GM12878 (cell line): ENCODE measurements at regions not wholly inside any gene's neighbourhood (a gene's known extent, or its start where the extent isn't known, plus 50 kb on each side); places are given as distances from the start of the nearest gene placed in this dataset.

Source experiments
- ATAC-seq: fragments of 200-7000 bp; cut with Tn5 transposase; 3 replicates; pipeline ENCODE4 v1.9.1; 2020; ENCODE audit warnings: mild to moderate bottlenecking, moderate library complexity
- BruUV-seq: library from RNA; stranded (reverse); fragments of 400-500 nt; replicated peaks from 2 replicates; lab custom pipeline; 2021; lab: Mats Ljungman, UMichigan
- CTCF ChIA-PET: fragments of 300-600 bp; sonication (Branson Sonifier 250); formaldehyde crosslinking; extraction: SDS; loops from one replicate; lab custom pipeline; 2021; ENCODE audit warnings: inconsistent platforms; lab: Yijun Ruan, JAX
- POLR2A ChIA-PET: fragments of 350-600 bp; formaldehyde crosslinking; extraction: SDS; loops from one replicate; lab custom pipeline; 2021; ENCODE audit warnings: inconsistent platforms; lab: Charles Lee
- RAD21 ChIA-PET: fragments of 300-600 bp; sonication (Branson Sonifier 250); formaldehyde crosslinking; loops from one replicate; lab custom pipeline; 2023; ENCODE audit warnings: antibody characterized with exemption; ENCODE audit not compliant: unreplicated experiment; lab: Charles Lee
- SMC1A ChIA-PET: fragments of 300-600 bp; sonication (Branson Sonifier 250); formaldehyde crosslinking; loops from one replicate; lab custom pipeline; 2023; ENCODE audit not compliant: unreplicated experiment, uncharacterized antibody; lab: Charles Lee
- DNase-seq: peaks from one replicate; pipeline ENCODE4 v3.0.0-alpha.2; 2011; ENCODE audit warnings: low read depth, low spot score
- FAIRE-seq: peaks from 3 replicates; lab custom pipeline; 2011; peaks lifted over from hg19 to GRCh38; lab: Jason Lieb, UNC
- H2AFZ ChIP-seq: 2 replicates; pipeline ENCODE4 v1.6.0; 2011; ENCODE audit warnings: low read depth, low read length, control low read depth; ENCODE audit not compliant: control insufficient read depth
- H3K27ac ChIP-seq: 2 replicates; pipeline ENCODE4 v1.5.1; 2011; ENCODE audit warnings: control low read depth; ENCODE audit not compliant: control insufficient read depth, insufficient read depth
- H3K27me3 ChIP-seq, 2 experiments: replicated peaks in 1 of 2; 2 replicates each; pipeline versions ENCODE4 v1.6.0 to v1.6.1; 2011; ENCODE audit warnings: low read length in 1 of 2; ENCODE audit not compliant: control insufficient read depth in 2 of 2, insufficient read depth in 2 of 2
- H3K36me3 ChIP-seq, 2 experiments: 2 replicates each; pipeline ENCODE4 v1.5.1; 2011; ENCODE audit warnings: low read length in 1 of 2; ENCODE audit not compliant: control insufficient read depth in 2 of 2, insufficient read depth in 2 of 2
- H3K4me1 ChIP-seq: 2 replicates; pipeline ENCODE4 v1.6.1; 2011; ENCODE audit warnings: mild to moderate bottlenecking, low read length, moderate library complexity, mixed read lengths; ENCODE audit not compliant: control insufficient read depth, insufficient read depth
- H3K4me2 ChIP-seq: 2 replicates; pipeline ENCODE4 v1.6.0; 2011; ENCODE audit warnings: control low read depth; ENCODE audit not compliant: control insufficient read depth, insufficient read depth
- H3K4me3 ChIP-seq: fragments of 200-600 bp; sonication (generic); 2 replicates; pipeline ENCODE4 v1.5.1; 2016
- H3K79me2 ChIP-seq: 2 replicates; pipeline ENCODE4 v1.6.0; 2011; ENCODE audit warnings: low read length; ENCODE audit not compliant: control insufficient read depth, insufficient read depth
- H3K9ac ChIP-seq: 2 replicates; pipeline ENCODE4 v1.8.0; 2011; ENCODE audit warnings: low read length, control low read depth, mixed read lengths; ENCODE audit not compliant: control insufficient read depth, insufficient read depth
- H3K9me3 ChIP-seq: replicated peaks from 3 replicates; pipeline ENCODE4 v1.5.1; 2011; ENCODE audit warnings: mild to moderate bottlenecking, low read length; ENCODE audit not compliant: control insufficient read depth, insufficient read depth
- H4K20me1 ChIP-seq: 2 replicates; pipeline ENCODE4 v1.6.0; 2011; ENCODE audit not compliant: control insufficient read depth, insufficient read depth
- FOXM1 ChIP-seq: IDR thresholded peaks from 2 replicates; pipeline ENCODE4 v1.6.1; 2012; ENCODE audit warnings: low read depth, mild to moderate bottlenecking, inconsistent platforms, low read length, moderate library complexity
- KDM1A ChIP-seq: fragments of 200-600 bp; sonication (generic); IDR thresholded peaks from 2 replicates; pipeline ENCODE4 v1.6.1; 2016; ENCODE audit warnings: borderline replicate concordance
- MTA2 ChIP-seq: fragments of 450-650 bp; IDR thresholded peaks from 2 replicates; pipeline ENCODE4 v1.6.1; 2016; ENCODE audit warnings: low read depth, mild to moderate bottlenecking, moderate library complexity
- MYB ChIP-seq: fragments of 150-350 bp; IDR thresholded peaks from 2 replicates; pipeline ENCODE4 v1.6.1; 2014; ENCODE audit warnings: mild to moderate bottlenecking, low read depth, low read length, borderline replicate concordance
- NFIC ChIP-seq: IDR thresholded peaks from 2 replicates; pipeline ENCODE4 v1.6.1; 2012; ENCODE audit warnings: low read depth, mild to moderate bottlenecking, inconsistent platforms, low read length, moderate library complexity
- PML ChIP-seq: IDR thresholded peaks from 2 replicates; pipeline ENCODE4 v1.6.1; 2012; ENCODE audit warnings: low read length, inconsistent platforms
- POLR2AphosphoS5 ChIP-seq: IDR thresholded peaks from 2 replicates; pipeline ENCODE4 v1.6.1; 2011; ENCODE audit warnings: mild to moderate bottlenecking, low read length, inconsistent platforms
- RAD21 ChIP-seq: IDR thresholded peaks from 2 replicates; pipeline ENCODE4 v1.6.1; 2011; ENCODE audit warnings: mild to moderate bottlenecking, low read depth, low read length, moderate library complexity; ENCODE audit not compliant: insufficient read depth
- SRF ChIP-seq, 2 experiments: IDR thresholded peaks; 2 replicates each; pipeline ENCODE4 v1.6.1; 2011; ENCODE audit warnings: low read depth in 2 of 2, low read length in 2 of 2, mild to moderate bottlenecking in 1 of 2, moderate library complexity in 1 of 2
- ZBTB4 ChIP-seq: fragments of 450-650 bp; formaldehyde crosslinking; IDR thresholded peaks from 2 replicates; pipeline ENCODE4 v1.4.0; 2022; ENCODE audit warnings: mild to moderate bottlenecking, moderate library complexity
- ZNF384 ChIP-seq: IDR thresholded peaks from 2 replicates; pipeline ENCODE4 v1.6.1; 2012; ENCODE audit warnings: low read depth, mild to moderate bottlenecking, low read length, improper control_type of control experiment, borderline replicate concordance
- WGBS: methylation state at CpG from one replicate; pipeline ENCODE4 v1.1.6; 2016; ENCODE audit warnings: low lambda C conversion rate; ENCODE audit not compliant: insufficient replicate concordance, insufficient coverage; ENCODE audit errors: missing lambda C conversion rate; 5-methylcytosine and 5-hydroxymethylcytosine counted together
- in situ Hi-C: fragments of 300-500 bp; cut with MboI; formaldehyde crosslinking; loops from 9 replicates; pipeline ENCODE4 v1.14.3; 2018; ENCODE audit warnings: mixed read lengths
- intact Hi-C: fragments of 100-400 bp; cut with micrococcal nuclease; formaldehyde crosslinking; loops from one replicate; pipeline ENCODE4 v1.14.2; 2022; ENCODE audit not compliant: unreplicated experiment
- TF ChIP-seq, protein P1 (sequence below): fragments of 450-650 bp; conservative IDR thresholded peaks from 2 replicates; pipeline ENCODE4 v1.6.1; 2017; ENCODE audit warnings: mild to moderate bottlenecking, moderate library complexity
- TF ChIP-seq, protein P2 (sequence below): fragments of 450-650 bp; IDR thresholded peaks from 2 replicates; pipeline ENCODE4 v1.6.1; 2016; ENCODE audit warnings: mild to moderate bottlenecking

- Histone ChIP-seq H3K9me3 (no peaks in the 10 kb centered on the region), H3K79me2 (no peaks in the 10 kb centered on the region), H3K4me2 (no peak overlapping the region), H3K27ac (no peak overlapping the region), H3K9ac (no peak overlapping the region), H3K4me3 (no peak overlapping the region), H3K4me1 (no peaks in the 10 kb centered on the region), H4K20me1 (no peaks in the 10 kb centered on the region), H2AFZ (no peak overlapping the region), H3K36me3 (no peaks in the 10 kb centered on the region), H3K27me3 (no peaks in the 10 kb centered on the region)
- in situ Hi-C loops: no loop called here
- 0% methylated on average over 1 of the region's 1 CpG for WGBS
- intact Hi-C loops: no loop called here
- ChIA-PET POLR2A (no interaction called here), RAD21 (no interaction called here), SMC1A (no interaction called here), CTCF (no interaction called here)
- TF ChIP-seq POLR2AphosphoS5: no peak
- no peak for TF ChIP-seq KDM1A
- TF ChIP-seq PML: no peak
- TF ChIP-seq SRF (IDR thresholded peaks at IDR 0.05; ENCODE audit: low read depth in 2 of 2, low read length in 2 of 2): no peak
- TF ChIP-seq NFIC: no peak
- TF ChIP-seq, protein P1, sequence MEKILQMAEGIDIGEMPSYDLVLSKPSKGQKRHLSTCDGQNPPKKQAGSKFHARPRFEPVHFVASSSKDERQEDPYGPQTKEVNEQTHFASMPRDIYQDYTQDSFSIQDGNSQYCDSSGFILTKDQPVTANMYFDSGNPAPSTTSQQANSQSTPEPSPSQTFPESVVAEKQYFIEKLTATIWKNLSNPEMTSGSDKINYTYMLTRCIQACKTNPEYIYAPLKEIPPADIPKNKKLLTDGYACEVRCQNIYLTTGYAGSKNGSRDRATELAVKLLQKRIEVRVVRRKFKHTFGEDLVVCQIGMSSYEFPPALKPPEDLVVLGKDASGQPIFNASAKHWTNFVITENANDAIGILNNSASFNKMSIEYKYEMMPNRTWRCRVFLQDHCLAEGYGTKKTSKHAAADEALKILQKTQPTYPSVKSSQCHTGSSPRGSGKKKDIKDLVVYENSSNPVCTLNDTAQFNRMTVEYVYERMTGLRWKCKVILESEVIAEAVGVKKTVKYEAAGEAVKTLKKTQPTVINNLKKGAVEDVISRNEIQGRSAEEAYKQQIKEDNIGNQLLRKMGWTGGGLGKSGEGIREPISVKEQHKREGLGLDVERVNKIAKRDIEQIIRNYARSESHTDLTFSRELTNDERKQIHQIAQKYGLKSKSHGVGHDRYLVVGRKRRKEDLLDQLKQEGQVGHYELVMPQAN: no peak
- TF ChIP-seq ZNF384: no peak
- TF ChIP-seq, protein P2, sequence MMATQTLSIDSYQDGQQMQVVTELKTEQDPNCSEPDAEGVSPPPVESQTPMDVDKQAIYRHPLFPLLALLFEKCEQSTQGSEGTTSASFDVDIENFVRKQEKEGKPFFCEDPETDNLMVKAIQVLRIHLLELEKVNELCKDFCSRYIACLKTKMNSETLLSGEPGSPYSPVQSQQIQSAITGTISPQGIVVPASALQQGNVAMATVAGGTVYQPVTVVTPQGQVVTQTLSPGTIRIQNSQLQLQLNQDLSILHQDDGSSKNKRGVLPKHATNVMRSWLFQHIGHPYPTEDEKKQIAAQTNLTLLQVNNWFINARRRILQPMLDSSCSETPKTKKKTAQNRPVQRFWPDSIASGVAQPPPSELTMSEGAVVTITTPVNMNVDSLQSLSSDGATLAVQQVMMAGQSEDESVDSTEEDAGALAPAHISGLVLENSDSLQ: no peak
- TF ChIP-seq MTA2: no peak
- TF ChIP-seq MYB: no peak
- TF ChIP-seq FOXM1: no peak
- TF ChIP-seq RAD21: no peak
- no peak for TF ChIP-seq ZBTB4 (CRISPR knock-in tag)
- no peak for FAIRE-seq
- no peak for ATAC-seq
- no TSS peak for BruUV-seq
- no peak for DNase-seq
Observed at GRCh38 chr2:155944218-155944617, 388.3 kb downstream of the NR4A2 start.
